Keratinocyte (primary cell): ENCODE measurements at regions not wholly inside any gene's neighbourhood (a gene's known extent, or its start where the extent isn't known, plus 50 kb on each side); places are given as distances from the start of the nearest gene placed in this dataset.

Experiments used
- CTCF ChIP-seq, 3 experiments: IDR thresholded peaks in 1 of 3; conservative IDR thresholded peaks in 1 of 3; optimal IDR thresholded peaks in 1 of 3; 2 replicates in 2 of 3; 3 replicates in 1 of 3; pipeline versions ENCODE3 to v1.5.1; 2011; ENCODE audit warnings: low read length in 3 of 3, mild to moderate bottlenecking in 3 of 3, moderate library complexity in 2 of 3, control low read depth in 1 of 3, inconsistent platforms in 1 of 3; ENCODE audit not compliant: insufficient read depth in 2 of 3; ENCODE audit errors: extremely low read depth in 1 of 3
- EZH2 ChIP-seq: IDR thresholded peaks from one replicate; pipeline ENCODE4 v1.6.1; 2012; ENCODE audit warnings: inconsistent platforms, mild to moderate bottlenecking, low read length, moderate library complexity

- TF ChIP-seq CTCF (optimal IDR thresholded peaks at IDR 0.05 in 1 of 3, IDR thresholded peaks at IDR 0.05 in 1 of 3, conservative IDR thresholded peaks at IDR 0.05 in 1 of 3; ENCODE audit: extremely low read depth in 1 of 3, insufficient read depth in 2 of 3, low read length in 3 of 3), result no peak
- no peak for TF ChIP-seq EZH2
Observed at GRCh38 chr4:108335081-108335480, 166.3 kb upstream of the LEF1 start.
